Right lobe of liver (tissue), 4 donors: ENCODE measurements at regions not wholly inside any gene's neighbourhood (a gene's known extent, or its start where the extent isn't known, plus 50 kb on each side); places are given as distances from the start of the nearest gene placed in this dataset.

Source experiments
- CTCF ChIP-seq, 4 donors: fragments of 200-600 bp in 3 of 4; fragments of 450-650 bp in 1 of 4; IDR thresholded peaks; one replicate each; pipeline versions ENCODE4 v1.5.1 to v1.8.0; 2016 to 2022; ENCODE audit warnings: antibody characterized with exemption in 4 of 4, mild to moderate bottlenecking in 2 of 4
- POLR2A ChIP-seq: fragments of 450-650 bp; IDR thresholded peaks from one replicate; pipeline ENCODE4 v1.6.1; 2017; ENCODE audit warnings: antibody characterized with exemption, mild to moderate bottlenecking
- donor health status: DM: no; HTN: no; CAD: no.
- donor health status: DM: no; HTN: no; CAD: no.
- donor health status: DM: no; HTN: yes; CAD: no.

- no peak for TF ChIP-seq CTCF (IDR thresholded peaks at IDR 0.05)
- TF ChIP-seq POLR2A, result no peak
Observed at GRCh38 chr10:107275806-107276205, 111.3 kb upstream of the SORCS1 start.
